HCT116 (cell line): ENCODE measurements at regions not wholly inside any gene's neighbourhood (a gene's known extent, or its start where the extent isn't known, plus 50 kb on each side); places are given as distances from the start of the nearest gene placed in this dataset.

Experiments
- ATAC-seq: fragments of 200-7000 bp; cut with Tn5 transposase; 2 replicates; pipeline ENCODE4 v1.9.1; 2020; ENCODE audit warnings: mild to moderate bottlenecking, moderate library complexity
- BruUV-seq: library from RNA; stranded (reverse); fragments of 400-500 nt; replicated peaks from 2 replicates; lab custom pipeline; 2021; lab: Mats Ljungman, UMichigan
- CTCF ChIA-PET: fragments of 300-600 bp; sonication (Branson Sonifier 250); formaldehyde crosslinking; loops from one replicate; lab custom pipeline; 2021; ENCODE audit warnings: antibody characterized with exemption; lab: Charles Lee
- POLR2A ChIA-PET: fragments of 300-600, 350-600 bp; sonication (Branson Sonifier 250); formaldehyde crosslinking; loops from one replicate; lab custom pipeline; 2021; ENCODE audit warnings: antibody characterized with exemption; lab: Charles Lee
- RAD21 ChIA-PET, 2 experiments: fragments of 300-600 bp; sonication (Branson Sonifier 250); formaldehyde crosslinking; loops; one replicate each; lab custom pipeline; 2023; ENCODE audit warnings: low total read pairs in 2 of 2; ENCODE audit not compliant: uncharacterized antibody in 2 of 2, unreplicated experiment in 2 of 2, low non-redundant PET in 1 of 2; lab: Charles Lee
- DNase-seq: peaks from one replicate; pipeline ENCODE4 v3.0.0-alpha.2; 2010; ENCODE audit warnings: low read depth, low spot score
- H2AFZ ChIP-seq: fragments of 200-600 bp; shearing (Covaris generic), sonication (generic); 2 replicates; pipeline ENCODE4 v1.6.1; 2017; ENCODE audit warnings: low read depth, mixed run types, mixed read lengths, antibody characterized with exemption, low read length; ENCODE audit not compliant: poor library complexity, severe bottlenecking
- H3K27ac ChIP-seq: 2 replicates; pipeline ENCODE4 v1.5.1; 2012; ENCODE audit warnings: low read depth, low read length
- H3K27me3 ChIP-seq: fragments of 200-600 bp; sonication (generic); 2 replicates; pipeline ENCODE4 v1.6.1; 2016; ENCODE audit warnings: mixed run types, low read length, mixed read lengths; ENCODE audit not compliant: insufficient read depth
- H3K36me3 ChIP-seq, 2 experiments: fragments of 200-500 bp in 1 of 2; fragments of 200-600 bp in 1 of 2; sonication (Bioruptor generic) in 1 of 2; sonication (generic) in 1 of 2; 2 replicates each; pipeline versions ENCODE4 v1.5.1 to v1.6.1; 2014 to 2016; ENCODE audit warnings: low read length in 2 of 2, inconsistent platforms in 1 of 2, mixed read lengths in 1 of 2, mixed run types in 1 of 2; ENCODE audit not compliant: insufficient read depth in 2 of 2, control insufficient read depth in 1 of 2
- H3K4me1 ChIP-seq, 2 experiments: fragments of 200-600 bp in 1 of 2; sonication (generic) in 1 of 2; 2 replicates each; pipeline versions ENCODE4 v1.5.1 to v1.6.1; 2012 to 2017; ENCODE audit warnings: low read length in 2 of 2, inconsistent platforms in 1 of 2, mild to moderate bottlenecking in 1 of 2, mixed read lengths in 1 of 2, mixed run types in 1 of 2, moderate library complexity in 1 of 2; ENCODE audit not compliant: insufficient read depth in 2 of 2, control insufficient read depth in 1 of 2
- H3K4me2 ChIP-seq: fragments of 200-600 bp; sonication (generic); 2 replicates; pipeline ENCODE4 v1.6.1; 2017; ENCODE audit warnings: mixed run types, low read length, mixed read lengths
- H3K4me3 ChIP-seq, 2 experiments: fragments of 200-600 bp in 1 of 2; sonication (generic) in 1 of 2; replicated peaks in 1 of 2; 2 replicates each; pipeline ENCODE4 v1.5.1; 2011 to 2016; ENCODE audit warnings: low read length in 2 of 2, control low read depth in 1 of 2, low read depth in 1 of 2, mild to moderate bottlenecking in 1 of 2, mixed read lengths in 1 of 2, mixed run types in 1 of 2
- H3K79me2 ChIP-seq: fragments of 200-600 bp; sonication (generic); 2 replicates; pipeline ENCODE4 v1.6.1; 2017; ENCODE audit warnings: mild to moderate bottlenecking, mixed run types, low read length, moderate library complexity, mixed read lengths; ENCODE audit not compliant: insufficient read depth
- H3K9ac ChIP-seq: fragments of 200-600 bp; sonication (generic); 2 replicates; pipeline ENCODE4 v1.6.1; 2016; ENCODE audit warnings: low read length, mixed read lengths
- H3K9me2 ChIP-seq: fragments of 200-600 bp; sonication (generic), shearing (Covaris generic); 2 replicates; pipeline ENCODE4 v1.6.1; 2017; ENCODE audit warnings: mixed run types, mild to moderate bottlenecking, moderate library complexity; ENCODE audit not compliant: insufficient read depth
- H3K9me3 ChIP-seq, 2 experiments: fragments of 200-500 bp in 1 of 2; fragments of 200-600 bp in 1 of 2; sonication (Bioruptor generic) in 1 of 2; sonication (generic) in 1 of 2; 2 replicates each; pipeline ENCODE4 v1.6.1; 2014 to 2017; ENCODE audit warnings: low read length in 2 of 2, mixed read lengths in 2 of 2, inconsistent platforms in 1 of 2, low read depth in 1 of 2, mild to moderate bottlenecking in 1 of 2, mixed run types in 1 of 2, moderate library complexity in 1 of 2; ENCODE audit not compliant: control insufficient read depth in 1 of 2, insufficient read depth in 1 of 2
- H4K20me1 ChIP-seq: fragments of 200-600 bp; sonication (generic), shearing (Covaris generic); 2 replicates; pipeline ENCODE4 v1.6.1; 2017; ENCODE audit warnings: mixed run types, mild to moderate bottlenecking, moderate library complexity; ENCODE audit not compliant: insufficient read depth
- CBX3 ChIP-seq: IDR thresholded peaks from 2 replicates; pipeline ENCODE4 v1.6.1; 2012; ENCODE audit warnings: low read depth
- EZH2phosphoT487 ChIP-seq: fragments of 200-600 bp; IDR thresholded peaks from 2 replicates; pipeline ENCODE4 v1.6.1; 2018; ENCODE audit warnings: antibody characterized with exemption, borderline replicate concordance
- POLR2A ChIP-seq: IDR thresholded peaks from 2 replicates; pipeline ENCODE4 v1.7.0; 2011; ENCODE audit warnings: borderline replicate concordance; ENCODE audit not compliant: insufficient read depth, insufficient read length; ENCODE audit errors: extremely low read depth
- POLR2AphosphoS5 ChIP-seq: IDR thresholded peaks from 2 replicates; pipeline ENCODE4 v1.6.1; 2011; ENCODE audit warnings: mild to moderate bottlenecking, low read depth, low read length, moderate library complexity
- TCF7L2 ChIP-seq: IDR thresholded peaks from 2 replicates; pipeline ENCODE4 v1.7.0; 2011; ENCODE audit warnings: borderline replicate concordance, inconsistent platforms; ENCODE audit not compliant: insufficient read depth, insufficient read length; ENCODE audit errors: extremely low read depth
- intact Hi-C: fragments of 100-400 bp; cut with micrococcal nuclease; formaldehyde crosslinking; loops from 2 replicates; pipeline ENCODE4 v1.10.0; 2022

- H3K4me2 ChIP-seq, result no peak overlapping the region
Measured at GRCh38 chr2:161077367-161078210, 82.6 kb upstream of the TANK start.

GRCh38 chr2:161078211-161078539, 82.1 kb upstream of the TANK start:
- TF ChIP-seq POLR2AphosphoS5, result no peak
- TF ChIP-seq CBX3, result no peak
- TF ChIP-seq, all 23 proteins: peak for 0
- H3K4me2 ChIP-seq, result no peak overlapping the region
- no TSS peak for BruUV-seq
- DNase-seq (no peak), ATAC-seq (no peak)
- H3K27ac ChIP-seq, result no peak overlapping the region
- ChIA-PET POLR2A (no interaction called here), CTCF (interaction anchor here (1.2 kb wide), 1 partner anchor 14 kb away, joined by 3 read pairs; no protein-coding TSS in a partner anchor), RAD21 (no interaction called here)
- no peaks in the 10 kb centered on the region for H3K4me1 ChIP-seq
- H3K9me3 ChIP-seq, result no peaks in the 10 kb centered on the region
- H3K27me3 ChIP-seq, result no peaks in the 10 kb centered on the region
- no peak overlapping the region for H3K4me3 ChIP-seq
- H3K36me3 ChIP-seq, result no peaks in the 10 kb centered on the region
- no peaks in the 10 kb centered on the region for H3K79me2 ChIP-seq
- H3K9me2 ChIP-seq, result no peaks in the 10 kb centered on the region
- H4K20me1 ChIP-seq, result no peaks in the 10 kb centered on the region
- intact Hi-C loops, result no loop called here
- H3K9ac ChIP-seq, result no peak overlapping the region
- H2AFZ ChIP-seq, result no peak overlapping the region

More at GRCh38 chr2:161077367-161078210, 82.6 kb upstream of the TANK start:
- H3K9ac ChIP-seq, result no peak overlapping the region
- peak; percentile 47 for TF ChIP-seq TCF7L2
- no peak for TF ChIP-seq POLR2AphosphoS5
- no peak for TF ChIP-seq POLR2A
- TF ChIP-seq EZH2phosphoT487, result no peak
- ChIA-PET CTCF (interaction anchor here (1.2 kb wide), 1 partner anchor 14 kb away, joined by 3 read pairs; no protein-coding TSS in a partner anchor), POLR2A (no interaction called here), RAD21 (no interaction called here)
- no peaks in the 10 kb centered on the region for H3K36me3 ChIP-seq
- no peaks in the 10 kb centered on the region for H4K20me1 ChIP-seq
- no peaks in the 10 kb centered on the region for H3K9me2 ChIP-seq
- H3K79me2 ChIP-seq, result no peaks in the 10 kb centered on the region
- H3K27me3 ChIP-seq, result no peaks in the 10 kb centered on the region
- H2AFZ ChIP-seq, result peak overlapping the region; percentile 43
- H3K4me3 ChIP-seq, result no peak overlapping the region
- H3K27ac ChIP-seq, result no peak overlapping the region
- no peak for ATAC-seq
- BruUV-seq, result no TSS peak
- DNase-seq, result no peak
- intact Hi-C loops, result no loop called here
- H3K4me1 ChIP-seq, result no peaks in the 10 kb centered on the region
- H3K9me3 ChIP-seq, result no peaks in the 10 kb centered on the region
